OCI-LY3 (cell line): ENCODE measurements at regions not wholly inside any gene's neighbourhood (a gene's known extent, or its start where the extent isn't known, plus 50 kb on each side); places are given as distances from the start of the nearest gene placed in this dataset.
"Not testable (repeated sequence)": the region's sequence is repeated elsewhere in the genome, so short reads cannot be mapped to it uniquely, and the experiment has no call there.

Experiments
- H2AFZ ChIP-seq: fragments of 200-600, 300-600 bp; shearing (Covaris generic); 2 replicates; pipeline ENCODE4 v1.6.0; 2014; ENCODE audit warnings: antibody characterized with exemption, low read depth, low read length
- H3K27ac ChIP-seq: fragments of 200-600, 300-600 bp; sonication (generic); 2 replicates; pipeline ENCODE4 v1.5.1; 2014; ENCODE audit warnings: mild to moderate bottlenecking, low read length, moderate library complexity, mixed read lengths
- H3K27me3 ChIP-seq: fragments of 200-600, 300-600 bp; sonication (generic); 2 replicates; pipeline ENCODE4 v1.6.1; 2014; ENCODE audit warnings: low read depth, low read length, mixed read lengths
- H3K36me3 ChIP-seq: fragments of 200-600, 300-600 bp; sonication (generic); replicated peaks from 2 replicates; pipeline ENCODE3; 2014; ENCODE audit warnings: low read depth, low read length, mixed read lengths
- H3K4me1 ChIP-seq: fragments of 300-600, 200-600 bp; sonication (generic); 2 replicates; pipeline ENCODE4 v1.6.1; 2014; ENCODE audit warnings: low read length, mixed read lengths
- H3K4me2 ChIP-seq: fragments of 200-600, 300-600 bp; sonication (generic); 2 replicates; pipeline ENCODE4 v1.6.1; 2014; ENCODE audit warnings: low read length, mixed read lengths
- H3K4me3 ChIP-seq: fragments of 300-600, 200-600 bp; sonication (generic); 2 replicates; pipeline ENCODE4 v1.5.1; 2014; ENCODE audit warnings: antibody characterized with exemption, mild to moderate bottlenecking, low read length, moderate library complexity
- H3K79me2 ChIP-seq: fragments of 300-600, 200-600 bp; shearing (Covaris generic); 2 replicates; pipeline ENCODE4 v1.6.1; 2014; ENCODE audit warnings: mild to moderate bottlenecking, low read length, mixed read lengths
- H3K9ac ChIP-seq: fragments of 300-600, 200-600 bp; shearing (Covaris generic); 2 replicates; pipeline ENCODE4 v1.6.0; 2014; ENCODE audit warnings: mild to moderate bottlenecking, low read length, moderate library complexity
- H3K9me3 ChIP-seq: fragments of 200-600, 300-600 bp; shearing (Covaris generic); 2 replicates; pipeline ENCODE4 v1.6.1; 2014; ENCODE audit warnings: low read length, mixed read lengths; ENCODE audit not compliant: insufficient read depth
- H4K20me1 ChIP-seq: fragments of 200-600, 300-600 bp; sonication (generic); 2 replicates; pipeline ENCODE4 v1.6.1; 2016; ENCODE audit warnings: low read length, mixed read lengths; ENCODE audit not compliant: insufficient read depth
- CTCF ChIP-seq: fragments of 200-600, 300-600 bp; sonication (generic); IDR thresholded peaks from 2 replicates; pipeline ENCODE4 v1.5.1; 2014; ENCODE audit warnings: antibody characterized with exemption, low read length, low read depth
- EZH2phosphoT487 ChIP-seq: fragments of 200-600 bp; shearing (Covaris generic); IDR thresholded peaks from 2 replicates; pipeline ENCODE4 v1.6.1; 2018; ENCODE audit warnings: antibody characterized with exemption, mixed run types, low read depth

GRCh38 chr6:74343804-74344203 is 647.8 kb downstream of the CD109 start:
- Histone ChIP-seq H3K4me2 (no peak overlapping the region), H4K20me1 (no peaks in the 10 kb centered on the region), H3K79me2 (no peaks in the 10 kb centered on the region), H3K27me3 (no peaks in the 10 kb centered on the region), H3K4me1 (no peaks in the 10 kb centered on the region), H3K4me3 (no peak overlapping the region), H3K27ac (no peak overlapping the region), H3K36me3 (no peaks in the 10 kb centered on the region), H2AFZ (no peak overlapping the region), H3K9me3 (no peaks in the 10 kb centered on the region), H3K9ac (no peak overlapping the region)
- TF ChIP-seq EZH2phosphoT487 (no peak), CTCF (peak; percentile 56)

- H2AFZ ChIP-seq, H3K9me3 ChIP-seq, H3K27ac ChIP-seq, H3K79me2 ChIP-seq, H3K9ac ChIP-seq, H3K4me3 ChIP-seq, H4K20me1 ChIP-seq, H3K36me3 ChIP-seq, H3K4me2 ChIP-seq, H3K4me1 ChIP-seq, H3K27me3 ChIP-seq: not testable (repeated sequence)
These were observed 647.3 kb downstream of the CD109 start for GRCh38 chr6:74343321-74343720.

- H3K9me3 ChIP-seq = no peaks in the 10 kb centered on the region
- H2AFZ ChIP-seq = no peak overlapping the region
- no peaks in the 10 kb centered on the region for H3K79me2 ChIP-seq
- no peaks in the 10 kb centered on the region for H3K27me3 ChIP-seq
- H4K20me1 ChIP-seq = no peaks in the 10 kb centered on the region
- no peak overlapping the region for H3K9ac ChIP-seq
- no peak overlapping the region for H3K4me2 ChIP-seq
- no peaks in the 10 kb centered on the region for H3K36me3 ChIP-seq
- no peak for TF ChIP-seq EZH2phosphoT487
- no peak for TF ChIP-seq CTCF
- H3K4me3 ChIP-seq = no peak overlapping the region
- no peaks in the 10 kb centered on the region for H3K4me1 ChIP-seq
- H3K27ac ChIP-seq = no peak overlapping the region
These were observed 638.7 kb downstream of the CD109 start for GRCh38 chr6:74334722-74335121.

- no peak overlapping the region for H2AFZ ChIP-seq
- no peak overlapping the region for H3K4me2 ChIP-seq
- no peak for TF ChIP-seq EZH2phosphoT487
- no peak for TF ChIP-seq CTCF
These were observed 637.4 kb downstream of the CD109 start for GRCh38 chr6:74333406-74333805.

GRCh38 chr6:74320715-74321114 is 624.7 kb downstream of the CD109 start:
- no peak overlapping the region for H3K9ac ChIP-seq
- H2AFZ ChIP-seq = no peak overlapping the region
- no peak overlapping the region for H3K4me2 ChIP-seq
- TF ChIP-seq CTCF (no peak), EZH2phosphoT487 (no peak)
- no peaks in the 10 kb centered on the region for H3K36me3 ChIP-seq
- H3K27ac ChIP-seq = no peak overlapping the region
- no peaks in the 10 kb centered on the region for H3K27me3 ChIP-seq
- no peak overlapping the region for H3K4me3 ChIP-seq
- H4K20me1 ChIP-seq = no peaks in the 10 kb centered on the region
- peaks cover 3% of the 10 kb centered on the region; the same call in 1 of the 2 replicates for H3K4me1 ChIP-seq
- H3K79me2 ChIP-seq = no peaks in the 10 kb centered on the region
- no peaks in the 10 kb centered on the region for H3K9me3 ChIP-seq

More at GRCh38 chr6:74333406-74333805, 637.4 kb downstream of the CD109 start:
- H3K79me2 ChIP-seq = no peaks in the 10 kb centered on the region
- H3K9me3 ChIP-seq = no peaks in the 10 kb centered on the region
- no peak overlapping the region for H3K9ac ChIP-seq
- no peaks in the 10 kb centered on the region for H4K20me1 ChIP-seq
- no peaks in the 10 kb centered on the region for H3K36me3 ChIP-seq
- H3K27ac ChIP-seq = no peak overlapping the region
- no peak overlapping the region for H3K4me3 ChIP-seq
- no peaks in the 10 kb centered on the region for H3K4me1 ChIP-seq
- no peaks in the 10 kb centered on the region for H3K27me3 ChIP-seq
